Astrocyte (in vitro differentiated cells and primary cell): ENCODE measurements at regions not wholly inside any gene's neighbourhood (a gene's known extent, or its start where the extent isn't known, plus 50 kb on each side); places are given as distances from the start of the nearest gene placed in this dataset.

Experiments
- DNase-seq: peaks from one replicate; pipeline ENCODE4 v3.0.0-alpha.2; 2010; ENCODE audit warnings: low read depth
- FAIRE-seq: peaks from 2 replicates; lab custom pipeline; 2011; peaks lifted over from hg19 to GRCh38; lab: Jason Lieb, UNC
- H2AFZ ChIP-seq: 2 replicates; pipeline ENCODE4 v1.6.0; 2012; ENCODE audit warnings: low read depth, low read length, inconsistent platforms
- H3K27ac ChIP-seq: 2 replicates; pipeline ENCODE4 v1.5.1; 2011; ENCODE audit warnings: low read depth, low read length, inconsistent platforms
- H3K27me3 ChIP-seq: 2 replicates; pipeline ENCODE4 v1.6.0; 2011; ENCODE audit warnings: low read length, inconsistent platforms; ENCODE audit not compliant: insufficient read depth
- H3K36me3 ChIP-seq: 2 replicates; pipeline ENCODE4 v1.5.1; 2011; ENCODE audit warnings: low read length, inconsistent platforms; ENCODE audit not compliant: insufficient read depth
- H3K4me1 ChIP-seq: 2 replicates; pipeline ENCODE4 v1.5.1; 2011; ENCODE audit warnings: low read length, inconsistent platforms; ENCODE audit not compliant: insufficient read depth
- H3K4me2 ChIP-seq: 2 replicates; pipeline ENCODE4 v1.6.0; 2012; ENCODE audit warnings: low read length, inconsistent platforms
- H3K4me3 ChIP-seq: 2 replicates; pipeline ENCODE4 v1.5.1; 2011; ENCODE audit warnings: low read depth, mild to moderate bottlenecking, low read length, inconsistent platforms; ENCODE audit not compliant: insufficient read depth
- H3K79me2 ChIP-seq: 2 replicates; pipeline ENCODE4 v1.6.0; 2012; ENCODE audit warnings: mild to moderate bottlenecking, low read length, inconsistent platforms; ENCODE audit not compliant: insufficient read depth
- H3K9ac ChIP-seq: 2 replicates; pipeline ENCODE4 v1.6.0; 2012; ENCODE audit warnings: mild to moderate bottlenecking, low read length, inconsistent platforms
- H3K9me3 ChIP-seq: 2 replicates; pipeline ENCODE4 v1.5.1; 2012; ENCODE audit warnings: low read depth, mild to moderate bottlenecking, low read length, inconsistent platforms; ENCODE audit not compliant: insufficient read depth
- H4K20me1 ChIP-seq: 2 replicates; pipeline ENCODE4 v1.6.0; 2012; ENCODE audit warnings: low read length, inconsistent platforms; ENCODE audit not compliant: insufficient read depth
- H3K27ac Mint-ChIP-seq: one replicate; pipeline ENCODE4 v1.8.0; 2021; ENCODE audit warnings: mild to moderate bottlenecking, mixed read lengths; ENCODE audit not compliant: unreplicated experiment
- H3K27me3 Mint-ChIP-seq: one replicate; pipeline ENCODE4 v1.8.0; 2021; ENCODE audit warnings: low read depth, mixed read lengths; ENCODE audit not compliant: unreplicated experiment
- H3K36me3 Mint-ChIP-seq: one replicate; pipeline ENCODE4 v1.8.0; 2021; ENCODE audit warnings: low read depth, mixed read lengths; ENCODE audit not compliant: unreplicated experiment
- H3K4me1 Mint-ChIP-seq: one replicate; pipeline ENCODE4 v1.8.0; 2021; ENCODE audit warnings: low read depth, mixed read lengths; ENCODE audit not compliant: unreplicated experiment
- H3K4me3 Mint-ChIP-seq: one replicate; pipeline ENCODE4 v1.8.0; 2021; ENCODE audit warnings: mild to moderate bottlenecking, moderate library complexity, mixed read lengths; ENCODE audit not compliant: unreplicated experiment
- H3K9me3 Mint-ChIP-seq: one replicate; pipeline ENCODE4 v1.8.0; 2021; ENCODE audit warnings: mild to moderate bottlenecking, mixed read lengths; ENCODE audit not compliant: unreplicated experiment
- EZH2 ChIP-seq: IDR thresholded peaks from 2 replicates; pipeline ENCODE4 v1.6.1; 2012; ENCODE audit warnings: mild to moderate bottlenecking, low read length, inconsistent platforms; ENCODE audit not compliant: insufficient read depth
- TF ChIP-seq, protein P1 (sequence below): IDR thresholded peaks from 2 replicates; pipeline ENCODE4 v1.5.1; 2011; ENCODE audit warnings: low read depth, mild to moderate bottlenecking, inconsistent platforms, low read length, moderate library complexity; ENCODE audit not compliant: insufficient read depth

DNA sequence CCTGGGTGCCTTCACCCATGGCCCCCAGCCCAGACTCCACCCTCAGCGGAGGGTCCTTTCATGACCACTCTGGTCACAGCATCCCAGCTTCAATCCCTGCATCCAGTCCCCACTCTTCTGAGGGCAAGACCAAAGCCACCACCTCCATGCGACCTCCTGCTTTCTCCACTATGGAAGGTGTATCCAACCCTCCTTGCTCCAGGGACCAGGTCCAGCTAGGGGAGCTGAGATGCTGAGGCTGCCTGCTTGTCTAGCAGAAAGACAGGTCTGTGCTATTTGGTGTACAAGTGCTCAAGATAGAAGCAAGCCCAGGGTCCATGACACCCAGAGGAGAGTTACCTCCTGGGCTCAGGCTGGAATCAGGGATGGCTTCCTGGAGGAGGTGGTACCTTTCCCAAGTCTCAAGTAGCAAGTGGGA lies 73.8 kb upstream of the RAB6C start:
- H3K4me3 Mint-ChIP-seq, result no peak overlapping the region
- Histone ChIP-seq H3K9ac (no peak overlapping the region), H4K20me1 (no peaks in the 10 kb centered on the region), H3K4me1 (no peaks in the 10 kb centered on the region), H3K9me3 (no peaks in the 10 kb centered on the region), H3K4me3 (no peak overlapping the region), H3K36me3 (no peaks in the 10 kb centered on the region), H3K4me2 (no peak overlapping the region), H3K79me2 (no peaks in the 10 kb centered on the region), H2AFZ (no peak overlapping the region), H3K27me3 (no peaks in the 10 kb centered on the region), H3K27ac (no peak overlapping the region)
- DNase-seq (no peak), FAIRE-seq (no peak)
- H3K9me3 Mint-ChIP-seq, result peaks cover 3% of the 10 kb centered on the region
- no peak overlapping the region for H3K27ac Mint-ChIP-seq
- no peak for TF ChIP-seq EZH2
- TF ChIP-seq, protein P1, sequence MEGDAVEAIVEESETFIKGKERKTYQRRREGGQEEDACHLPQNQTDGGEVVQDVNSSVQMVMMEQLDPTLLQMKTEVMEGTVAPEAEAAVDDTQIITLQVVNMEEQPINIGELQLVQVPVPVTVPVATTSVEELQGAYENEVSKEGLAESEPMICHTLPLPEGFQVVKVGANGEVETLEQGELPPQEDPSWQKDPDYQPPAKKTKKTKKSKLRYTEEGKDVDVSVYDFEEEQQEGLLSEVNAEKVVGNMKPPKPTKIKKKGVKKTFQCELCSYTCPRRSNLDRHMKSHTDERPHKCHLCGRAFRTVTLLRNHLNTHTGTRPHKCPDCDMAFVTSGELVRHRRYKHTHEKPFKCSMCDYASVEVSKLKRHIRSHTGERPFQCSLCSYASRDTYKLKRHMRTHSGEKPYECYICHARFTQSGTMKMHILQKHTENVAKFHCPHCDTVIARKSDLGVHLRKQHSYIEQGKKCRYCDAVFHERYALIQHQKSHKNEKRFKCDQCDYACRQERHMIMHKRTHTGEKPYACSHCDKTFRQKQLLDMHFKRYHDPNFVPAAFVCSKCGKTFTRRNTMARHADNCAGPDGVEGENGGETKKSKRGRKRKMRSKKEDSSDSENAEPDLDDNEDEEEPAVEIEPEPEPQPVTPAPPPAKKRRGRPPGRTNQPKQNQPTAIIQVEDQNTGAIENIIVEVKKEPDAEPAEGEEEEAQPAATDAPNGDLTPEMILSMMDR, result no peak
- H3K27me3 Mint-ChIP-seq, result peaks cover 37% of the 10 kb centered on the region
- no peaks in the 10 kb centered on the region for H3K36me3 Mint-ChIP-seq
- H3K4me1 Mint-ChIP-seq, result no peaks in the 10 kb centered on the region

DNA sequence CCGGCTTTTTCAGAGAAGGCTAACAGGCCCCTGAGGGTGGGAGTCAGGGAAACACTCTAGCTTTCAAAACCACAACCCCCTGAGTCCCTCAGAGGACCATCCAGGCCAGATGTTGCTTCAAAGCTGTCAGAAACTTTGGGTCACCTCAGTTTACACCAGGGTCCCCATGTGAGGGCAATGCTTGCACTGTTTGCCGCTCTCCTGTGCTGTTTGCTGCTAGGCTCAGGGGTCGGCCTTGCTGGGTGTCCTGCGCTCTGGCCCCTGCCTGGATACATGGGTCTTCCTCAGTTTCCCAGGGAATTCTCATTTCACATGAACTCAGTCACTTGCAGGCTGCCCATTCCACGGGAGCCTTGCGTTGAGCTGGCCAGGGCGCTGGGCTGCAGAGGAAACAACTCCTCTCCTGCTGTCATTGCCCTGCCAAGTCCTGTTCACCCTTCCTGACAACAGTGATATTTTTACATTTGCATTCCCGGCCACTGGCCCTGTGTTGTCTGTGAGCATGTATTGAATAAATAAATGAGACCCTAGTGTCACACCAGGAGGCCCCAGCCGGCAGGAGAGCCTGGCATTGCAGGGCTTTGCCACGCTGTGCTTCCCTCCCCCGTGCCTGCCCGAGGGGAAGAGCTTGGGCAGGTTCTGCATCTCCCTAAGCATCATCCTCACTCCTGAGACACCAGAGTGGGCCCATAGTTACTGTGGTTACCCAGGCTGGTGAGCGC lies 73.2 kb upstream of the RAB6C start:
- H3K9me3 ChIP-seq, result no peaks in the 10 kb centered on the region
- Mint-ChIP-seq H3K36me3 (no peaks in the 10 kb centered on the region), H3K27ac (no peak overlapping the region), H3K27me3 (peaks cover 37% of the 10 kb centered on the region), H3K4me1 (no peaks in the 10 kb centered on the region), H3K9me3 (peaks cover 3% of the 10 kb centered on the region), H3K4me3 (no peak overlapping the region)
- no peaks in the 10 kb centered on the region for H3K27me3 ChIP-seq
- FAIRE-seq (no peak), DNase-seq (no peak)
- no peak overlapping the region for H3K4me2 ChIP-seq
- H3K79me2 ChIP-seq, result no peaks in the 10 kb centered on the region
- H3K4me3 ChIP-seq, result no peak overlapping the region
- no peak overlapping the region for H3K9ac ChIP-seq
- no peak overlapping the region for H3K27ac ChIP-seq
- H3K36me3 ChIP-seq, result no peaks in the 10 kb centered on the region
- TF ChIP-seq EZH2, result no peak
- TF ChIP-seq, protein P1, result no peak
- no peaks in the 10 kb centered on the region for H4K20me1 ChIP-seq
- H2AFZ ChIP-seq, result no peak overlapping the region
- H3K4me1 ChIP-seq, result no peaks in the 10 kb centered on the region

DNA sequence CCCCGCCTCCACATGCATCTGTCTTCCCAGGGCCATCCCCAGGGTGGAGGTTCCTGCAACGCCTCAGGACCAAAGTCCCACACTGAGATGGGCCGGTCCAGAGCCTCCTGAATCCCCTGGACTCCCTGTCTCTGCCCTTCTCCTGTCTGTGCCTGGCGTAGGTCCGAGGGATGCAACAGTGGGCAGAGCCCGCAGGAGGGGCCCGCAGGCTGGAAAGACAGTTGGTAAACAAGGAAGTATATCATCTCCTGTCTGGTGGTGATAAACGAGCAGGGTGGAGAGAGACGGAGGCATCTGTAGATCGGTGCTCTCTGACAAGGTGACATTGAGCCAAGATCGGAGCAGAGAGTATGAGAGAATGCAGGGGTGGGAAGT lies 72.6 kb upstream of the RAB6C start:
- Mint-ChIP-seq H3K27me3 (peaks cover 37% of the 10 kb centered on the region), H3K4me3 (no peak overlapping the region), H3K27ac (no peak overlapping the region), H3K4me1 (no peaks in the 10 kb centered on the region), H3K9me3 (peaks cover 3% of the 10 kb centered on the region), H3K36me3 (no peaks in the 10 kb centered on the region)
- H3K9ac ChIP-seq, result no peak overlapping the region
- H4K20me1 ChIP-seq, result no peaks in the 10 kb centered on the region
- no peak overlapping the region for H3K27ac ChIP-seq
- no peak overlapping the region for H3K4me2 ChIP-seq
- no peaks in the 10 kb centered on the region for H3K9me3 ChIP-seq
- H2AFZ ChIP-seq, result no peak overlapping the region
- DNase-seq, result no peak
- H3K27me3 ChIP-seq, result no peaks in the 10 kb centered on the region
- H3K36me3 ChIP-seq, result no peaks in the 10 kb centered on the region
- no peak for FAIRE-seq
- TF ChIP-seq EZH2, result no peak
- TF ChIP-seq, protein P1, result no peak
- H3K4me1 ChIP-seq, result no peaks in the 10 kb centered on the region
- no peaks in the 10 kb centered on the region for H3K79me2 ChIP-seq
- H3K4me3 ChIP-seq, result no peak overlapping the region
